Fibroblast of lung (primary cell): ENCODE measurements at regions not wholly inside any gene's neighbourhood (a gene's known extent, or its start where the extent isn't known, plus 50 kb on each side); places are given as distances from the start of the nearest gene placed in this dataset.

Experiments used
- DNase-seq, 2 donors: peaks; one replicate each; pipeline versions ENCODE4 v3.0.0 to v3.0.0-alpha.2; 2010; ENCODE audit warnings: low read depth in 2 of 2
- H2AFZ ChIP-seq: 2 replicates; pipeline ENCODE4 v1.5.1; 2012; ENCODE audit warnings: low read length, control low read depth, inconsistent platforms
- H3K27ac ChIP-seq: 2 replicates; pipeline ENCODE4 v1.5.1; 2011; ENCODE audit warnings: low read length, control low read depth; ENCODE audit not compliant: insufficient read depth
- H3K27me3 ChIP-seq: 2 replicates; pipeline ENCODE4 v1.5.1; 2011; ENCODE audit warnings: mild to moderate bottlenecking, low read length; ENCODE audit not compliant: control insufficient read depth, insufficient read depth
- H3K36me3 ChIP-seq: 2 replicates; pipeline ENCODE4 v1.5.1; 2011; ENCODE audit warnings: low read length; ENCODE audit not compliant: control insufficient read depth, insufficient read depth
- H3K4me1 ChIP-seq: 2 replicates; pipeline ENCODE4 v1.5.1; 2011; ENCODE audit warnings: low read length; ENCODE audit not compliant: control insufficient read depth, insufficient read depth; ENCODE audit errors: extremely low read depth
- H3K4me2 ChIP-seq: 2 replicates; pipeline ENCODE4 v1.5.1; 2011; ENCODE audit warnings: low read length, control low read depth; ENCODE audit not compliant: insufficient read depth; ENCODE audit errors: extremely low read depth
- H3K4me3 ChIP-seq, 4 experiments: fragments of 200-600 bp in 1 of 4; sonication (generic) in 1 of 4; replicated peaks in 1 of 4; 2 replicates each; pipeline ENCODE4 v1.5.1; 2011 to 2016; ENCODE audit warnings: low read length in 4 of 4, low read depth in 3 of 4, mild to moderate bottlenecking in 3 of 4, control low read depth in 2 of 4, inconsistent platforms in 1 of 4, mixed read lengths in 1 of 4; ENCODE audit not compliant: insufficient read depth in 1 of 4; ENCODE audit errors: control extremely low read depth in 1 of 4
- H3K79me2 ChIP-seq: 2 replicates; pipeline ENCODE4 v1.5.1; 2012; ENCODE audit warnings: mild to moderate bottlenecking, low read length, inconsistent platforms; ENCODE audit not compliant: control insufficient read depth, insufficient read depth
- H3K9ac ChIP-seq: 2 replicates; pipeline ENCODE4 v1.5.1; 2011; ENCODE audit warnings: mild to moderate bottlenecking, low read length, control low read depth; ENCODE audit not compliant: insufficient read depth
- H3K9me3 ChIP-seq: 2 replicates; pipeline ENCODE4 v1.5.1; 2012; ENCODE audit warnings: low read depth, low read length; ENCODE audit not compliant: control insufficient read depth, insufficient read depth
- H4K20me1 ChIP-seq: 2 replicates; pipeline ENCODE4 v1.5.1; 2011; ENCODE audit warnings: low read length; ENCODE audit not compliant: control insufficient read depth, insufficient read depth; ENCODE audit errors: extremely low read depth
- EZH2 ChIP-seq: IDR thresholded peaks from 2 replicates; pipeline ENCODE4 v1.5.1; 2012; ENCODE audit warnings: low read length, control low read depth, mild to moderate bottlenecking; ENCODE audit errors: missing control alignments
- TF ChIP-seq, protein P1 (sequence below), 2 donors: IDR thresholded peaks in 1 of 2; conservative IDR thresholded peaks in 1 of 2; 1 replicate in 1 of 2; 2 replicates in 1 of 2; pipeline ENCODE4 v1.5.1; 2011 to 2012; ENCODE audit warnings: low read length in 2 of 2, control low read depth in 1 of 2, inconsistent platforms in 1 of 2, low read depth in 1 of 2, mild to moderate bottlenecking in 1 of 2

DNA sequence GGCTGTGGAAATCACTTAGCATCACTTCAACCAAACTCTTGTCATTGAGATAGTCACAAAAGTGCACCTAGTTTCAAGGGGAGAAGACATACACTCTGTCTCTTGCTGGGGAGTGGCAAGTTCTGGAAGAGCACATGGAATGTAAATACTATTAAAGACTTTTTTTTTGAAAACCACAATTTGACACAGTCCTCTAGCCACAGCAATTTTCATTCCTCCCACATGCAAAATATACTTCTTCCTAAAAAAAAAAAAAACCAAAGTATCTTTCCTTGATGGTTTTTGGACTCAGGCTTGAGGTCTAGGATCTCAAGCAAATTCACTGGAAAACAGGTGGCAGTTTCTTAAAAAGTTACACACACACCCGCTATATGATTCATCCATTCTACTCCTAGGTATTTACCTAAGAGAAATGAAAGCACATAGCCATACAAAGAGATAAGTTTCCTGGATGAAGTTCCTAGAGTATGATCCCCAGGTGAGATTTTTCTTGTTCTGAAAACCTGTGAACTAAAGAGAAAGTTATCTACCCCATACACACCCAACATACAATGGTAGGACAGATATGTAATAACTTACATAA lies 295.8 kb downstream of the SP3 start:
- Histone ChIP-seq H2AFZ (no peak overlapping the region), H3K9ac (no peak overlapping the region), H3K4me2 (no peak overlapping the region), H4K20me1 (no peaks in the 10 kb centered on the region), H3K36me3 (no peaks in the 10 kb centered on the region), H3K4me1 (no peaks in the 10 kb centered on the region), H3K27ac (no peak overlapping the region), H3K79me2 (no peaks in the 10 kb centered on the region), H3K27me3 (no peaks in the 10 kb centered on the region), H3K4me3 (no peak overlapping the region), H3K9me3 (no peaks in the 10 kb centered on the region)
- no peak for TF ChIP-seq EZH2
- TF ChIP-seq, protein P1, sequence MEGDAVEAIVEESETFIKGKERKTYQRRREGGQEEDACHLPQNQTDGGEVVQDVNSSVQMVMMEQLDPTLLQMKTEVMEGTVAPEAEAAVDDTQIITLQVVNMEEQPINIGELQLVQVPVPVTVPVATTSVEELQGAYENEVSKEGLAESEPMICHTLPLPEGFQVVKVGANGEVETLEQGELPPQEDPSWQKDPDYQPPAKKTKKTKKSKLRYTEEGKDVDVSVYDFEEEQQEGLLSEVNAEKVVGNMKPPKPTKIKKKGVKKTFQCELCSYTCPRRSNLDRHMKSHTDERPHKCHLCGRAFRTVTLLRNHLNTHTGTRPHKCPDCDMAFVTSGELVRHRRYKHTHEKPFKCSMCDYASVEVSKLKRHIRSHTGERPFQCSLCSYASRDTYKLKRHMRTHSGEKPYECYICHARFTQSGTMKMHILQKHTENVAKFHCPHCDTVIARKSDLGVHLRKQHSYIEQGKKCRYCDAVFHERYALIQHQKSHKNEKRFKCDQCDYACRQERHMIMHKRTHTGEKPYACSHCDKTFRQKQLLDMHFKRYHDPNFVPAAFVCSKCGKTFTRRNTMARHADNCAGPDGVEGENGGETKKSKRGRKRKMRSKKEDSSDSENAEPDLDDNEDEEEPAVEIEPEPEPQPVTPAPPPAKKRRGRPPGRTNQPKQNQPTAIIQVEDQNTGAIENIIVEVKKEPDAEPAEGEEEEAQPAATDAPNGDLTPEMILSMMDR (conservative IDR thresholded peaks at IDR 0.05 in 1 of 2, IDR thresholded peaks at IDR 0.05 in 1 of 2; ENCODE audit: low read depth in 1 of 2, low read length in 2 of 2) = no peak
- peak in 1 of 2 donors; percentile 62 for DNase-seq

- H3K27me3 ChIP-seq = no peaks in the 10 kb centered on the region
- no peak overlapping the region for H3K4me2 ChIP-seq
- DNase-seq = no peak
- H3K27ac ChIP-seq = no peak overlapping the region
- no peaks in the 10 kb centered on the region for H3K79me2 ChIP-seq
- no peak overlapping the region for H2AFZ ChIP-seq
- no peaks in the 10 kb centered on the region for H3K36me3 ChIP-seq
- no peak overlapping the region for H3K9ac ChIP-seq
- no peaks in the 10 kb centered on the region for H3K4me1 ChIP-seq
- no peak for TF ChIP-seq EZH2
- TF ChIP-seq, protein P1 (conservative IDR thresholded peaks at IDR 0.05 in 1 of 2, IDR thresholded peaks at IDR 0.05 in 1 of 2; ENCODE audit: low read depth in 1 of 2, low read length in 2 of 2) = no peak
- no peaks in the 10 kb centered on the region for H4K20me1 ChIP-seq
- no peak overlapping the region for H3K4me3 ChIP-seq
- H3K9me3 ChIP-seq = no peaks in the 10 kb centered on the region
These were observed 295.3 kb downstream of the SP3 start for GRCh38 chr2:173669888-173670287.

GRCh38 chr2:173672573-173673340 lies 292.4 kb downstream of the SP3 start:
- Histone ChIP-seq H3K4me3 (no peak overlapping the region), H3K9ac (no peak overlapping the region), H3K36me3 (no peaks in the 10 kb centered on the region), H3K9me3 (no peaks in the 10 kb centered on the region), H3K27me3 (no peaks in the 10 kb centered on the region), H2AFZ (no peak overlapping the region), H4K20me1 (no peaks in the 10 kb centered on the region), H3K4me2 (no peak overlapping the region), H3K79me2 (no peaks in the 10 kb centered on the region), H3K4me1 (no peaks in the 10 kb centered on the region), H3K27ac (no peak overlapping the region)
- TF ChIP-seq EZH2 = no peak
- TF ChIP-seq, protein P1 (conservative IDR thresholded peaks at IDR 0.05 in 1 of 2, IDR thresholded peaks at IDR 0.05 in 1 of 2; ENCODE audit: low read depth in 1 of 2, low read length in 2 of 2) = no peak
- no peak for DNase-seq
